Fibroblast of lung (primary cell): ENCODE measurements at regions not wholly inside any gene's neighbourhood (a gene's known extent, or its start where the extent isn't known, plus 50 kb on each side); places are given as distances from the start of the nearest gene placed in this dataset.

ENCODE experiments used
- CTCF ChIP-seq, 2 donors: IDR thresholded peaks in 1 of 2; conservative IDR thresholded peaks in 1 of 2; 1 replicate in 1 of 2; 2 replicates in 1 of 2; pipeline ENCODE4 v1.5.1; 2011 to 2012; ENCODE audit warnings: low read length in 2 of 2, control low read depth in 1 of 2, inconsistent platforms in 1 of 2, low read depth in 1 of 2, mild to moderate bottlenecking in 1 of 2
- EZH2 ChIP-seq: IDR thresholded peaks from 2 replicates; pipeline ENCODE4 v1.5.1; 2012; ENCODE audit warnings: low read length, control low read depth, mild to moderate bottlenecking; ENCODE audit errors: missing control alignments

GRCh38 chr10:131652438-131653139 lies 248.2 kb upstream of the PPP2R2D start:
- TF ChIP-seq CTCF (conservative IDR thresholded peaks at IDR 0.05 in 1 of 2, IDR thresholded peaks at IDR 0.05 in 1 of 2; ENCODE audit: low read depth in 1 of 2, low read length in 2 of 2) = no peak
- no peak for TF ChIP-seq EZH2
